Stimulated activated CD4-positive, alpha-beta T cell treated with anti-CD3 and anti-CD28 coated beads, Interleukin-4, amount 100 ng/mL, for 24 hours (primary cell): ENCODE measurements at regions not wholly inside any gene's neighbourhood (a gene's known extent, or its start where the extent isn't known, plus 50 kb on each side); places are given as distances from the start of the nearest gene placed in this dataset.
"Not testable (repeated sequence)": the region's sequence is repeated elsewhere in the genome, so short reads cannot be mapped to it uniquely, and the experiment has no call there.

Experiments used
- DNase-seq: peaks from one replicate; pipeline ENCODE4 v3.0.0-alpha.2; 2020

GRCh38 chr21:31609081-31609480 lies 50.4 kb upstream of the SOD1 start:
- no peak for DNase-seq

GRCh38 chr21:31607791-31608190 lies 51.7 kb upstream of the SOD1 start:
- DNase-seq = no peak

- DNase-seq = no peak
Measured at GRCh38 chr21:31606081-31606874, 53.2 kb upstream of the SOD1 start.

- peak; percentile 78 for DNase-seq
Measured at GRCh38 chr21:31604591-31605190, 54.8 kb upstream of the SOD1 start.

- DNase-seq = no peak
Measured at GRCh38 chr21:31599563-31599962, 59.9 kb upstream of the SOD1 start.

- DNase-seq = no peak
Measured at GRCh38 chr21:31599013-31599412, 60.5 kb upstream of the SOD1 start.

GRCh38 chr21:31597683-31598082 lies 61.8 kb upstream of the SOD1 start:
- DNase-seq = no peak

GRCh38 chr21:31596055-31596454 lies 63.4 kb upstream of the SOD1 start:
- DNase-seq = no peak

GRCh38 chr21:31594726-31595125 lies 64.8 kb upstream of the SOD1 start:
- DNase-seq = no peak

- no peak for DNase-seq
Measured at GRCh38 chr21:31594279-31594678, 65.2 kb upstream of the SOD1 start.

GRCh38 chr21:31592963-31593560 lies 66.4 kb upstream of the SOD1 start:
- no peak for DNase-seq

GRCh38 chr21:31592516-31592915 lies 67.0 kb upstream of the SOD1 start:
- no peak for DNase-seq

- DNase-seq = no peak
Measured at GRCh38 chr21:31589820-31590219, 69.7 kb upstream of the SOD1 start.

GRCh38 chr21:31586118-31586517 lies 73.4 kb upstream of the SOD1 start:
- no peak for DNase-seq

- DNase-seq = not testable (repeated sequence)
Measured at GRCh38 chr21:31583937-31584336, 75.6 kb upstream of the SOD1 start.

GRCh38 chr21:31583498-31583897 lies 76.0 kb upstream of the SOD1 start:
- DNase-seq = no peak

- DNase-seq = peak; percentile 85
Measured at GRCh38 chr21:31580866-31581276, 78.6 kb upstream of the SOD1 start.

- DNase-seq = no peak
Measured at GRCh38 chr21:31577271-31577670, 82.2 kb upstream of the SOD1 start.

- no peak for DNase-seq
Measured at GRCh38 chr21:31576428-31576827, 83.1 kb upstream of the SOD1 start.

- no peak for DNase-seq
Measured at GRCh38 chr21:31573217-31573616, 86.3 kb upstream of the SOD1 start.

- no peak for DNase-seq
Measured at GRCh38 chr21:31571879-31572278, 87.6 kb upstream of the SOD1 start.

- DNase-seq = no peak
Measured at GRCh38 chr21:31570824-31571566, 88.5 kb upstream of the SOD1 start.

- no peak for DNase-seq
Measured at GRCh38 chr21:31566611-31567010, 92.9 kb upstream of the SOD1 start.

GRCh38 chr21:31566064-31566463 lies 93.4 kb upstream of the SOD1 start:
- no peak for DNase-seq
